Embryonic facial prominence (tissue), 1 donor: ENCODE measurements at regions not wholly inside any gene's neighbourhood (a gene's known extent, or its start where the extent isn't known, plus 50 kb on each side); places are given as distances from the start of the nearest gene placed in this dataset.
"Not testable (repeated sequence)": the region's sequence is repeated elsewhere in the genome, so short reads cannot be mapped to it uniquely, and the experiment has no call there.

Source experiments
- DNase-seq: peaks from one replicate; pipeline ENCODE4 v3.0.0-alpha.2; 2016; ENCODE audit errors: extremely low spot score

- DNase-seq: no peak
Observed at GRCh38 chr1:195218428-195219212, 1389.6 kb downstream of the KCNT2 start.

GRCh38 chr1:195202241-195202640, 1406.0 kb downstream of the KCNT2 start:
- DNase-seq: no peak

GRCh38 chr1:195200772-195201171, 1407.5 kb downstream of the KCNT2 start:
- no peak for DNase-seq

- DNase-seq: no peak
Observed at GRCh38 chr1:195197116-195197515, 1411.1 kb downstream of the KCNT2 start.

- no peak for DNase-seq
Observed at GRCh38 chr1:195195423-195196057, 1412.7 kb downstream of the KCNT2 start.

GRCh38 chr1:195193134-195193533, 1415.1 kb downstream of the KCNT2 start:
- DNase-seq: no peak

- DNase-seq: no peak
Observed at GRCh38 chr1:195188821-195189220, 1419.4 kb downstream of the KCNT2 start.

- DNase-seq: no peak
Observed at GRCh38 chr1:195186544-195186943, 1421.7 kb downstream of the KCNT2 start.

- DNase-seq: no peak
Observed at GRCh38 chr1:195185736-195186135, 1422.5 kb downstream of the KCNT2 start.

GRCh38 chr1:195185321-195185720, 1422.9 kb downstream of the KCNT2 start:
- no peak for DNase-seq

GRCh38 chr1:195173753-195174152, 1434.5 kb downstream of the KCNT2 start:
- DNase-seq: no peak

- not testable (repeated sequence) for DNase-seq
Observed at GRCh38 chr1:195159795-195160194, 1448.4 kb downstream of the KCNT2 start.

GRCh38 chr1:195158091-195158490, 1450.1 kb downstream of the KCNT2 start:
- no peak for DNase-seq

- DNase-seq: no peak
Observed at GRCh38 chr1:195153107-195153506, 1455.1 kb downstream of the KCNT2 start.

GRCh38 chr1:195150768-195151167, 1457.5 kb downstream of the KCNT2 start:
- no peak for DNase-seq

GRCh38 chr1:195141294-195141693, 1466.9 kb downstream of the KCNT2 start:
- no peak for DNase-seq

- DNase-seq: no peak
Observed at GRCh38 chr1:195130598-195130997, 1477.6 kb downstream of the KCNT2 start.

- DNase-seq: no peak
Observed at GRCh38 chr1:195122497-195122896, 1485.7 kb downstream of the KCNT2 start.

- no peak for DNase-seq
Observed at GRCh38 chr1:195113471-195113870, 1494.8 kb downstream of the KCNT2 start.

- no peak for DNase-seq
Observed at GRCh38 chr1:195105773-195106172, 1502.5 kb downstream of the KCNT2 start.

- DNase-seq: no peak
Observed at GRCh38 chr1:195105281-195105680, 1503.0 kb downstream of the KCNT2 start.

- DNase-seq: no peak
Observed at GRCh38 chr1:195097316-195097715, 1510.9 kb downstream of the KCNT2 start.

- no peak for DNase-seq
Observed at GRCh38 chr1:195096051-195096521, 1512.2 kb downstream of the KCNT2 start.
